WTC11 (cell line): ENCODE measurements at regions not wholly inside any gene's neighbourhood (a gene's known extent, or its start where the extent isn't known, plus 50 kb on each side); places are given as distances from the start of the nearest gene placed in this dataset.
A peak's percentile ranks its signal among the peaks of the same experiment; 100 is the strongest.

Source experiments
- ATAC-seq: fragments of 200-7000 bp; cut with Tn5 transposase; 2 replicates; pipeline ENCODE4 v1.10.0; 2021; ENCODE audit warnings: mild to moderate bottlenecking, moderate library complexity
- CTCF ChIA-PET: fragments of 300-600 bp; sonication (Branson Sonifier 250); formaldehyde crosslinking; loops from one replicate; lab custom pipeline; 2021; ENCODE audit warnings: antibody characterized with exemption; lab: Charles Lee
- POLR2A ChIA-PET: fragments of 350-600 bp; sonication (Branson Sonifier 250); formaldehyde crosslinking; loops from one replicate; lab custom pipeline; 2021; ENCODE audit warnings: antibody characterized with exemption; lab: Charles Lee
- DNase-seq: peaks from one replicate; pipeline ENCODE4 v3.0.0; 2021; ENCODE audit warnings: low spot score
- H3K27ac Mint-ChIP-seq: 2 replicates; pipeline ENCODE4 v1.8.0; 2021; ENCODE audit warnings: mixed read lengths
- H3K27me3 Mint-ChIP-seq: 2 replicates; pipeline ENCODE4 v1.8.0; 2021; ENCODE audit warnings: low read depth, mild to moderate bottlenecking, moderate library complexity, mixed read lengths
- H3K36me3 Mint-ChIP-seq: 2 replicates; pipeline ENCODE4 v1.8.0; 2021; ENCODE audit warnings: mixed read lengths
- H3K4me1 Mint-ChIP-seq: 2 replicates; pipeline ENCODE4 v1.8.0; 2022; ENCODE audit warnings: mixed read lengths
- H3K4me3 Mint-ChIP-seq: 2 replicates; pipeline ENCODE4 v1.8.0; 2021; ENCODE audit warnings: mild to moderate bottlenecking, moderate library complexity, mixed read lengths
- H3K9me3 Mint-ChIP-seq: 2 replicates; pipeline ENCODE4 v1.8.0; 2021; ENCODE audit warnings: mixed read lengths
- ESRRA ChIP-seq: sonication (generic); formaldehyde crosslinking; IDR thresholded peaks from 2 replicates; pipeline ENCODE4 v1.8.1; 2022; ENCODE audit warnings: mild to moderate bottlenecking, missing genetic modification reagents, borderline replicate concordance
- FOXJ3 ChIP-seq: sonication (generic); formaldehyde crosslinking; IDR thresholded peaks from 2 replicates; pipeline ENCODE4 v1.9.0; 2021; ENCODE audit warnings: missing genetic modification reagents, mild to moderate bottlenecking, borderline replicate concordance
- FOXP1 ChIP-seq: sonication (generic); formaldehyde crosslinking; IDR thresholded peaks from 2 replicates; pipeline ENCODE4 v1.8.0; 2022; ENCODE audit warnings: missing genetic modification reagents, mild to moderate bottlenecking, moderate library complexity, borderline replicate concordance
- GRHL2 ChIP-seq: fragments of 250-450 bp; sonication (Bioruptor Pico); IDR thresholded peaks from 2 replicates; pipeline ENCODE4 v1.8.0; 2022; ENCODE audit warnings: mild to moderate bottlenecking, moderate library complexity; ENCODE audit not compliant: insufficient replicate concordance, severe bottlenecking
- GTF2I ChIP-seq: fragments of 250-450 bp; sonication (Bioruptor Pico); conservative IDR thresholded peaks from 2 replicates; pipeline ENCODE4 v1.4.0; 2021; ENCODE audit warnings: mild to moderate bottlenecking
- NFE2L1 ChIP-seq: sonication (generic); formaldehyde crosslinking; IDR thresholded peaks from 2 replicates; pipeline ENCODE4 v1.8.1; 2023; ENCODE audit warnings: missing genetic modification reagents
- NR2C2 ChIP-seq: sonication (generic); formaldehyde crosslinking; IDR thresholded peaks from 2 replicates; pipeline ENCODE4 v1.8.0; 2022; ENCODE audit warnings: mild to moderate bottlenecking, missing genetic modification reagents
- NR3C1 ChIP-seq: sonication (generic); formaldehyde crosslinking; conservative IDR thresholded peaks from 2 replicates; pipeline ENCODE4 v1.8.1; 2023; ENCODE audit warnings: low read depth, mild to moderate bottlenecking, missing genetic modification reagents
- SMAD4 ChIP-seq: sonication (generic); formaldehyde crosslinking; IDR thresholded peaks from 2 replicates; pipeline ENCODE4 v1.8.0; 2022; ENCODE audit warnings: mild to moderate bottlenecking, missing genetic modification reagents
- SP1 ChIP-seq: sonication (generic); formaldehyde crosslinking; conservative IDR thresholded peaks from 2 replicates; pipeline ENCODE4 v1.8.1; 2022; ENCODE audit warnings: missing genetic modification reagents
- ZNF121 ChIP-seq: sonication (generic); formaldehyde crosslinking; IDR thresholded peaks from 2 replicates; pipeline ENCODE4 v1.8.0; 2023; ENCODE audit warnings: missing genetic modification reagents
- ZNF232 ChIP-seq: sonication (generic); formaldehyde crosslinking; IDR thresholded peaks from 2 replicates; pipeline ENCODE4 v1.8.0; 2022; ENCODE audit warnings: mild to moderate bottlenecking, missing genetic modification reagents
- ZNF416 ChIP-seq: fragments of 250-450 bp; sonication (Bioruptor Pico); IDR thresholded peaks from 2 replicates; pipeline ENCODE4 v1.9.0; 2021; ENCODE audit warnings: mild to moderate bottlenecking, inconsistent platforms
- TF ChIP-seq, protein P1 (sequence below): sonication (generic); formaldehyde crosslinking; IDR thresholded peaks from 2 replicates; pipeline ENCODE4 v1.8.1; 2022; ENCODE audit warnings: low read depth, mild to moderate bottlenecking, moderate library complexity, missing genetic modification reagents, borderline replicate concordance
- TF ChIP-seq, protein P2 (sequence below): sonication (generic); formaldehyde crosslinking; IDR thresholded peaks from 2 replicates; pipeline ENCODE4 v1.8.1; 2023; ENCODE audit warnings: mild to moderate bottlenecking, moderate library complexity, missing genetic modification reagents
- TF ChIP-seq, protein P3 (sequence below): sonication (generic); formaldehyde crosslinking; IDR thresholded peaks from 2 replicates; pipeline ENCODE4 v1.8.0; 2023; ENCODE audit warnings: missing genetic modification reagents
- TF ChIP-seq, protein P4 (sequence below): fragments of 250-450 bp; sonication (Bioruptor Pico); conservative IDR thresholded peaks from 2 replicates; pipeline ENCODE4 v1.9.0; 2021; ENCODE audit warnings: mild to moderate bottlenecking
- TF ChIP-seq, protein P5 (sequence below): sonication (generic); formaldehyde crosslinking; IDR thresholded peaks from 2 replicates; pipeline ENCODE4 v1.8.1; 2022; ENCODE audit warnings: mild to moderate bottlenecking, missing genetic modification reagents, moderate library complexity, borderline replicate concordance
- TF ChIP-seq, protein P6 (sequence below): fragments of 200-600 bp; IDR thresholded peaks from 2 replicates; pipeline ENCODE4 v1.8.0; 2022; ENCODE audit warnings: antibody characterized with exemption
- TF ChIP-seq, protein P7 (sequence below): sonication (generic); formaldehyde crosslinking; IDR thresholded peaks from 2 replicates; pipeline ENCODE4 v1.8.0; 2022; ENCODE audit warnings: mild to moderate bottlenecking, missing genetic modification reagents
- TF ChIP-seq, protein P8 (sequence below): fragments of 250-450 bp; sonication (Bioruptor Pico); IDR thresholded peaks from 2 replicates; pipeline ENCODE4 v1.8.0; 2021; ENCODE audit warnings: mild to moderate bottlenecking

DNA sequence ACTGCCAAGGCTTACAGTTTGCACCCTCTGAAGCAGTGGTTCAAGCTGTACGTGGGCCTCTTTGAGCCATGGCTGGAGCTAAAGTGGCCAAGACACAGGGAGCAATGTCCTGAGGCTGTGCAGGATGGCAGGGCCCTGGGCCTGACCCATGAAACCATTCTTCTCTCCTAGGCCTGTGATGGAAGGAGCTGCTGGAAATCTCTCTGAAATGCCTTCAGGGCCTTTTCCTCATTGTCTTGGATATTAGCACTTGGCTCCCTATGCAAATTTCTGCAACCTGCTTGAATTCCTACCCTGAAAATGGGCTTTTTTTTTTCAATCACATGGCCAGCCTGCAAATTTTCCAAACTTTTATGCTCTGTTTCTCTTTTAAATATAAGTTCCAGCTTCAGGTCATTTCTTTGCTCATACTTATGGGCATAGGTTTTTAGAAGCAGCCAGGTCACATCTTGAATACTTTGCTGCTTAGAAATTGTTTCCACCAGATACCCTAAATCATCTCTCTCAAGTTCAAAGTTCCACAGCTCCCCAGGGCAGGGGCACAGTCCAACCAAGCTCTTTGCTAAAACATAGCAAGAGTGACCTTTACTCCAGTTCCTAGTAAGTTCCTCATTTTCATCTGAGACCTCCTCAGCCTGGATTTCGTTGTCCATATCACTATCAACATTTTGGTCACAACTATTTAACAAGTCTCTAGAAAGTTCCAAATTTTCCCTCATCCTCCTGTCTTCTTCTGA lies 138.3 kb downstream of the OSTF1 start:
- CTCF ChIA-PET: interaction anchor here (1.1 kb wide), 1 partner anchor 41 kb away, joined by 5 read pairs; no protein-coding TSS in a partner anchor
- no peak overlapping the region for H3K4me3 Mint-ChIP-seq
- ATAC-seq: peak; percentile 61; the same call in 1 of the 2 replicates
- no peak for DNase-seq
- H3K27ac Mint-ChIP-seq: no peak overlapping the region
- peaks cover 2% of the 10 kb centered on the region; the same call in 1 of the 2 replicates for H3K4me1 Mint-ChIP-seq
- peaks cover 40% of the 10 kb centered on the region for H3K36me3 Mint-ChIP-seq
- no peaks in the 10 kb centered on the region for H3K27me3 Mint-ChIP-seq
- POLR2A ChIA-PET: no interaction called here
- H3K9me3 Mint-ChIP-seq: peaks cover 61% of the 10 kb centered on the region
- TF ChIP-seq, protein P1, sequence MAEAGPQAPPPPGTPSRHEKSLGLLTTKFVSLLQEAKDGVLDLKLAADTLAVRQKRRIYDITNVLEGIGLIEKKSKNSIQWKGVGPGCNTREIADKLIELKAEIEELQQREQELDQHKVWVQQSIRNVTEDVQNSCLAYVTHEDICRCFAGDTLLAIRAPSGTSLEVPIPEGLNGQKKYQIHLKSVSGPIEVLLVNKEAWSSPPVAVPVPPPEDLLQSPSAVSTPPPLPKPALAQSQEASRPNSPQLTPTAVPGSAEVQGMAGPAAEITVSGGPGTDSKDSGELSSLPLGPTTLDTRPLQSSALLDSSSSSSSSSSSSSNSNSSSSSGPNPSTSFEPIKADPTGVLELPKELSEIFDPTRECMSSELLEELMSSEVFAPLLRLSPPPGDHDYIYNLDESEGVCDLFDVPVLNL: no peak
- TF ChIP-seq, protein P2, sequence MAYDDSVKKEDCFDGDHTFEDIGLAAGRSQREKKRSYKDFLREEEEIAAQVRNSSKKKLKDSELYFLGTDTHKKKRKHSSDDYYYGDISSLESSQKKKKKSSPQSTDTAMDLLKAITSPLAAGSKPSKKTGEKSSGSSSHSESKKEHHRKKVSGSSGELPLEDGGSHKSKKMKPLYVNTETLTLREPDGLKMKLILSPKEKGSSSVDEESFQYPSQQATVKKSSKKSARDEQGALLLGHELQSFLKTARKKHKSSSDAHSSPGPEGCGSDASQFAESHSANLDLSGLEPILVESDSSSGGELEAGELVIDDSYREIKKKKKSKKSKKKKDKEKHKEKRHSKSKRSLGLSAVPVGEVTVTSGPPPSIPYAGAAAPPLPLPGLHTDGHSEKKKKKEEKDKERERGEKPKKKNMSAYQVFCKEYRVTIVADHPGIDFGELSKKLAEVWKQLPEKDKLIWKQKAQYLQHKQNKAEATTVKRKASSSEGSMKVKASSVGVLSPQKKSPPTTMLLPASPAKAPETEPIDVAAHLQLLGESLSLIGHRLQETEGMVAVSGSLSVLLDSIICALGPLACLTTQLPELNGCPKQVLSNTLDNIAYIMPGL (CRISPR knock-in tag): no peak
- TF ChIP-seq, protein P3, sequence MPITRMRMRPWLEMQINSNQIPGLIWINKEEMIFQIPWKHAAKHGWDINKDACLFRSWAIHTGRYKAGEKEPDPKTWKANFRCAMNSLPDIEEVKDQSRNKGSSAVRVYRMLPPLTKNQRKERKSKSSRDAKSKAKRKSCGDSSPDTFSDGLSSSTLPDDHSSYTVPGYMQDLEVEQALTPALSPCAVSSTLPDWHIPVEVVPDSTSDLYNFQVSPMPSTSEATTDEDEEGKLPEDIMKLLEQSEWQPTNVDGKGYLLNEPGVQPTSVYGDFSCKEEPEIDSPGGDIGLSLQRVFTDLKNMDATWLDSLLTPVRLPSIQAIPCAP (CRISPR knock-in tag): no peak
- TF ChIP-seq NFE2L1 (CRISPR knock-in tag) (no peak), ZNF232 (CRISPR knock-in tag) (no peak), GTF2I (CRISPR knock-in tag) (no peak), SP1 (CRISPR knock-in tag) (no peak), ESRRA (CRISPR knock-in tag) (no peak)
- TF ChIP-seq, protein P4, sequence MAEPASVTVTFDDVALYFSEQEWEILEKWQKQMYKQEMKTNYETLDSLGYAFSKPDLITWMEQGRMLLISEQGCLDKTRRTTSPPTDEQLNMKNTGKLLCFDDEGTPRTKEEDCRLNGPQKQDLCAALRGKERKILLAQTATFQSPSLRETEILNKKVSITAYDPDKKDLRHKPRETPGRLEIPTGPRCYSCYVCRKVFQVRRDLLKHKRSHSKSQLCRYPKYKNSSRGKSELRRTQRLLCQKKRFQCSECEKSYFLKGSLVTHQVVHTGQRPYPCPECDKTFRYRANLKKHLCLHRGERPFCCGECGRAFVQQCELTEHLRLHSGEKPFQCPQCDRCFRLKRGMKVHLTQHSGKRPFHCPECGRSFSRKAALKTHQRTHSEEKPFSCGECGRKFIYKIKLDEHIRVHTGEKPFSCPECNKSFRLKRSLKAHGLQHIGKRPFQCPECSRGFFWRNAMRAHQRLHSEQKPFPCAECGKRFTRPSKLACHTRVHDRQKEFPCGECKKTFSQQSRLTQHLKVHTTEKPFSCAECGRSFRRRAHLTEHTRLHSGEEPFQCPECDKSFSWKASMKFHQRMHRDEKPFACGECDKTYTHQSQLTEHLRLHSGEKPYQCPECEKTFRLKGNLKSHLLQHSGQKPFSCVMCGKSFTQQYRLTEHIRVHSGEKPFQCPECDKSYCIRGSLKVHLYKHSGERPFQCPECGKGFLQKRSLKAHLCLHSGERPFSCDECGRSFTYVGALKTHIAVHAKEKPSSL (CRISPR knock-in tag): no peak
- TF ChIP-seq, protein P5, sequence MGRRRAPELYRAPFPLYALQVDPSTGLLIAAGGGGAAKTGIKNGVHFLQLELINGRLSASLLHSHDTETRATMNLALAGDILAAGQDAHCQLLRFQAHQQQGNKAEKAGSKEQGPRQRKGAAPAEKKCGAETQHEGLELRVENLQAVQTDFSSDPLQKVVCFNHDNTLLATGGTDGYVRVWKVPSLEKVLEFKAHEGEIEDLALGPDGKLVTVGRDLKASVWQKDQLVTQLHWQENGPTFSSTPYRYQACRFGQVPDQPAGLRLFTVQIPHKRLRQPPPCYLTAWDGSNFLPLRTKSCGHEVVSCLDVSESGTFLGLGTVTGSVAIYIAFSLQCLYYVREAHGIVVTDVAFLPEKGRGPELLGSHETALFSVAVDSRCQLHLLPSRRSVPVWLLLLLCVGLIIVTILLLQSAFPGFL (CRISPR knock-in tag): no peak
- TF ChIP-seq, protein P6, sequence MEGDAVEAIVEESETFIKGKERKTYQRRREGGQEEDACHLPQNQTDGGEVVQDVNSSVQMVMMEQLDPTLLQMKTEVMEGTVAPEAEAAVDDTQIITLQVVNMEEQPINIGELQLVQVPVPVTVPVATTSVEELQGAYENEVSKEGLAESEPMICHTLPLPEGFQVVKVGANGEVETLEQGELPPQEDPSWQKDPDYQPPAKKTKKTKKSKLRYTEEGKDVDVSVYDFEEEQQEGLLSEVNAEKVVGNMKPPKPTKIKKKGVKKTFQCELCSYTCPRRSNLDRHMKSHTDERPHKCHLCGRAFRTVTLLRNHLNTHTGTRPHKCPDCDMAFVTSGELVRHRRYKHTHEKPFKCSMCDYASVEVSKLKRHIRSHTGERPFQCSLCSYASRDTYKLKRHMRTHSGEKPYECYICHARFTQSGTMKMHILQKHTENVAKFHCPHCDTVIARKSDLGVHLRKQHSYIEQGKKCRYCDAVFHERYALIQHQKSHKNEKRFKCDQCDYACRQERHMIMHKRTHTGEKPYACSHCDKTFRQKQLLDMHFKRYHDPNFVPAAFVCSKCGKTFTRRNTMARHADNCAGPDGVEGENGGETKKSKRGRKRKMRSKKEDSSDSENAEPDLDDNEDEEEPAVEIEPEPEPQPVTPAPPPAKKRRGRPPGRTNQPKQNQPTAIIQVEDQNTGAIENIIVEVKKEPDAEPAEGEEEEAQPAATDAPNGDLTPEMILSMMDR: no peak

DNA sequence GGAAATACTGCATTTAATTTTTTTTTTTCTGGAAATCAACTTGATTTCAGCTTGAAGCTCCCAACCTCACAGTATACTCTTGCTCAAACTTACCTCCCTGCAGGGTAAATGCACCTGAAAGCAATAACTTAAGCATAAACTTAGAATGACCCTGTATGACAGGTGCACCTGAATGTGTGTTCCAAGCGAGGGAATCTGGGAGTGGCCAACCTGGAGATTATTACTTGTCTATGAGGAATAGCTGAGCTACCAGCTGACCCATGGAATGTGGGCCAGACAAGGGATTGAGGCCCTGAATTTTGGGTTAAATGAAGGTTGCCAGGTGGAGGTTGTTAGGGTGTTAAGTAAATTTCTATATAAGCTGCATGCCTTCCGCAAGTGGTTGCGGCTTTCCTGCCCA lies 140.6 kb downstream of the OSTF1 start:
- Mint-ChIP-seq H3K4me3 (no peak overlapping the region), H3K9me3 (peaks cover 42% of the 10 kb centered on the region), H3K27me3 (no peaks in the 10 kb centered on the region), H3K27ac (no peak overlapping the region), H3K4me1 (peaks cover 2% of the 10 kb centered on the region; the same call in 1 of the 2 replicates), H3K36me3 (peaks cover 34% of the 10 kb centered on the region)
- POLR2A ChIA-PET: no interaction called here
- no peak for ATAC-seq
- DNase-seq: no peak
- CTCF ChIA-PET: interaction anchor here (1.4 to 1.9 kb wide), 2 partner anchors 9 to 12 kb away, joined by 5 to 7 read pairs; no protein-coding TSS in a partner anchor
- TF ChIP-seq, protein P7, sequence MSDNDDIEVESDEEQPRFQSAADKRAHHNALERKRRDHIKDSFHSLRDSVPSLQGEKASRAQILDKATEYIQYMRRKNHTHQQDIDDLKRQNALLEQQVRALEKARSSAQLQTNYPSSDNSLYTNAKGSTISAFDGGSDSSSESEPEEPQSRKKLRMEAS: no peak
- TF ChIP-seq, protein P8, sequence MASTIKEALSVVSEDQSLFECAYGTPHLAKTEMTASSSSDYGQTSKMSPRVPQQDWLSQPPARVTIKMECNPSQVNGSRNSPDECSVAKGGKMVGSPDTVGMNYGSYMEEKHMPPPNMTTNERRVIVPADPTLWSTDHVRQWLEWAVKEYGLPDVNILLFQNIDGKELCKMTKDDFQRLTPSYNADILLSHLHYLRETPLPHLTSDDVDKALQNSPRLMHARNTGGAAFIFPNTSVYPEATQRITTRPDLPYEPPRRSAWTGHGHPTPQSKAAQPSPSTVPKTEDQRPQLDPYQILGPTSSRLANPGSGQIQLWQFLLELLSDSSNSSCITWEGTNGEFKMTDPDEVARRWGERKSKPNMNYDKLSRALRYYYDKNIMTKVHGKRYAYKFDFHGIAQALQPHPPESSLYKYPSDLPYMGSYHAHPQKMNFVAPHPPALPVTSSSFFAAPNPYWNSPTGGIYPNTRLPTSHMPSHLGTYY (CRISPR knock-in tag): no peak
- TF ChIP-seq FOXP1 (no peak), FOXJ3 (CRISPR knock-in tag) (no peak), ZNF416 (CRISPR knock-in tag) (no peak), SMAD4 (CRISPR knock-in tag) (no peak), GRHL2 (CRISPR knock-in tag) (no peak), ZNF121 (CRISPR knock-in tag) (no peak), NR2C2 (no peak), NR3C1 (no peak)
- TF ChIP-seq, protein P4 (CRISPR knock-in tag): no peak
